HCT116 (cell line): ENCODE measurements at regions not wholly inside any gene's neighbourhood (a gene's known extent, or its start where the extent isn't known, plus 50 kb on each side); places are given as distances from the start of the nearest gene placed in this dataset.

Experiments
- ATAC-seq: fragments of 200-7000 bp; cut with Tn5 transposase; 2 replicates; pipeline ENCODE4 v1.9.1; 2020; ENCODE audit warnings: mild to moderate bottlenecking, moderate library complexity
- BruUV-seq: library from RNA; stranded (reverse); fragments of 400-500 nt; replicated peaks from 2 replicates; lab custom pipeline; 2021; lab: Mats Ljungman, UMichigan
- CTCF ChIA-PET: fragments of 300-600 bp; sonication (Branson Sonifier 250); formaldehyde crosslinking; loops from one replicate; lab custom pipeline; 2021; ENCODE audit warnings: antibody characterized with exemption; lab: Charles Lee
- POLR2A ChIA-PET: fragments of 300-600, 350-600 bp; sonication (Branson Sonifier 250); formaldehyde crosslinking; loops from one replicate; lab custom pipeline; 2021; ENCODE audit warnings: antibody characterized with exemption; lab: Charles Lee
- RAD21 ChIA-PET, 2 experiments: fragments of 300-600 bp; sonication (Branson Sonifier 250); formaldehyde crosslinking; loops; one replicate each; lab custom pipeline; 2023; ENCODE audit warnings: low total read pairs in 2 of 2; ENCODE audit not compliant: uncharacterized antibody in 2 of 2, unreplicated experiment in 2 of 2, low non-redundant PET in 1 of 2; lab: Charles Lee
- DNase-seq: peaks from one replicate; pipeline ENCODE4 v3.0.0-alpha.2; 2010; ENCODE audit warnings: low read depth, low spot score
- H2AFZ ChIP-seq: fragments of 200-600 bp; shearing (Covaris generic), sonication (generic); 2 replicates; pipeline ENCODE4 v1.6.1; 2017; ENCODE audit warnings: low read depth, mixed run types, mixed read lengths, antibody characterized with exemption, low read length; ENCODE audit not compliant: poor library complexity, severe bottlenecking
- H3K27ac ChIP-seq: 2 replicates; pipeline ENCODE4 v1.5.1; 2012; ENCODE audit warnings: low read depth, low read length
- H3K27me3 ChIP-seq: fragments of 200-600 bp; sonication (generic); 2 replicates; pipeline ENCODE4 v1.6.1; 2016; ENCODE audit warnings: mixed run types, low read length, mixed read lengths; ENCODE audit not compliant: insufficient read depth
- H3K36me3 ChIP-seq, 2 experiments: fragments of 200-500 bp in 1 of 2; fragments of 200-600 bp in 1 of 2; sonication (Bioruptor generic) in 1 of 2; sonication (generic) in 1 of 2; 2 replicates each; pipeline versions ENCODE4 v1.5.1 to v1.6.1; 2014 to 2016; ENCODE audit warnings: low read length in 2 of 2, inconsistent platforms in 1 of 2, mixed read lengths in 1 of 2, mixed run types in 1 of 2; ENCODE audit not compliant: insufficient read depth in 2 of 2, control insufficient read depth in 1 of 2
- H3K4me1 ChIP-seq, 2 experiments: fragments of 200-600 bp in 1 of 2; sonication (generic) in 1 of 2; 2 replicates each; pipeline versions ENCODE4 v1.5.1 to v1.6.1; 2012 to 2017; ENCODE audit warnings: low read length in 2 of 2, inconsistent platforms in 1 of 2, mild to moderate bottlenecking in 1 of 2, mixed read lengths in 1 of 2, mixed run types in 1 of 2, moderate library complexity in 1 of 2; ENCODE audit not compliant: insufficient read depth in 2 of 2, control insufficient read depth in 1 of 2
- H3K4me2 ChIP-seq: fragments of 200-600 bp; sonication (generic); 2 replicates; pipeline ENCODE4 v1.6.1; 2017; ENCODE audit warnings: mixed run types, low read length, mixed read lengths
- H3K4me3 ChIP-seq, 2 experiments: fragments of 200-600 bp in 1 of 2; sonication (generic) in 1 of 2; replicated peaks in 1 of 2; 2 replicates each; pipeline ENCODE4 v1.5.1; 2011 to 2016; ENCODE audit warnings: low read length in 2 of 2, control low read depth in 1 of 2, low read depth in 1 of 2, mild to moderate bottlenecking in 1 of 2, mixed read lengths in 1 of 2, mixed run types in 1 of 2
- H3K79me2 ChIP-seq: fragments of 200-600 bp; sonication (generic); 2 replicates; pipeline ENCODE4 v1.6.1; 2017; ENCODE audit warnings: mild to moderate bottlenecking, mixed run types, low read length, moderate library complexity, mixed read lengths; ENCODE audit not compliant: insufficient read depth
- H3K9ac ChIP-seq: fragments of 200-600 bp; sonication (generic); 2 replicates; pipeline ENCODE4 v1.6.1; 2016; ENCODE audit warnings: low read length, mixed read lengths
- H3K9me2 ChIP-seq: fragments of 200-600 bp; sonication (generic), shearing (Covaris generic); 2 replicates; pipeline ENCODE4 v1.6.1; 2017; ENCODE audit warnings: mixed run types, mild to moderate bottlenecking, moderate library complexity; ENCODE audit not compliant: insufficient read depth
- H3K9me3 ChIP-seq, 2 experiments: fragments of 200-500 bp in 1 of 2; fragments of 200-600 bp in 1 of 2; sonication (Bioruptor generic) in 1 of 2; sonication (generic) in 1 of 2; 2 replicates each; pipeline ENCODE4 v1.6.1; 2014 to 2017; ENCODE audit warnings: low read length in 2 of 2, mixed read lengths in 2 of 2, inconsistent platforms in 1 of 2, low read depth in 1 of 2, mild to moderate bottlenecking in 1 of 2, mixed run types in 1 of 2, moderate library complexity in 1 of 2; ENCODE audit not compliant: control insufficient read depth in 1 of 2, insufficient read depth in 1 of 2
- H4K20me1 ChIP-seq: fragments of 200-600 bp; sonication (generic), shearing (Covaris generic); 2 replicates; pipeline ENCODE4 v1.6.1; 2017; ENCODE audit warnings: mixed run types, mild to moderate bottlenecking, moderate library complexity; ENCODE audit not compliant: insufficient read depth
- ATF3 ChIP-seq: IDR thresholded peaks from 2 replicates; pipeline ENCODE4 v1.6.1; 2012
- CBX3 ChIP-seq: IDR thresholded peaks from 2 replicates; pipeline ENCODE4 v1.6.1; 2012; ENCODE audit warnings: low read depth
- CEBPB ChIP-seq: IDR thresholded peaks from 2 replicates; pipeline ENCODE4 v1.6.1; 2012; ENCODE audit warnings: low read depth
- CTCF ChIP-seq, 3 experiments: fragments of 200-600 bp in 1 of 3; sonication (generic) in 1 of 3; IDR thresholded peaks in 2 of 3; conservative IDR thresholded peaks in 1 of 3; 2 replicates each; pipeline ENCODE4 v1.5.1; 2012 to 2017; ENCODE audit warnings: low read depth in 2 of 3, low read length in 2 of 3, antibody characterized with exemption in 1 of 3, borderline replicate concordance in 1 of 3, control low read depth in 1 of 3, mild to moderate bottlenecking in 1 of 3, mixed read lengths in 1 of 3, mixed run types in 1 of 3, moderate library complexity in 1 of 3; ENCODE audit not compliant: insufficient read depth in 1 of 3
- EZH2 ChIP-seq: fragments of 200-600 bp; sonication (generic); IDR thresholded peaks from 2 replicates; pipeline ENCODE4 v1.6.1; 2017; ENCODE audit warnings: antibody characterized with exemption, mixed run types
- EZH2phosphoT487 ChIP-seq: fragments of 200-600 bp; IDR thresholded peaks from 2 replicates; pipeline ENCODE4 v1.6.1; 2018; ENCODE audit warnings: antibody characterized with exemption, borderline replicate concordance
- FOSL1 ChIP-seq: IDR thresholded peaks from 2 replicates; pipeline ENCODE4 v1.6.1; 2012; ENCODE audit warnings: low read depth
- POLR2A ChIP-seq: IDR thresholded peaks from 2 replicates; pipeline ENCODE4 v1.7.0; 2011; ENCODE audit warnings: borderline replicate concordance; ENCODE audit not compliant: insufficient read depth, insufficient read length; ENCODE audit errors: extremely low read depth
- POLR2AphosphoS5 ChIP-seq: IDR thresholded peaks from 2 replicates; pipeline ENCODE4 v1.6.1; 2011; ENCODE audit warnings: mild to moderate bottlenecking, low read depth, low read length, moderate library complexity
- RAD21 ChIP-seq: IDR thresholded peaks from 2 replicates; pipeline ENCODE4 v1.6.1; 2012; ENCODE audit warnings: low read depth, mild to moderate bottlenecking
- SIN3A ChIP-seq: IDR thresholded peaks from 2 replicates; pipeline ENCODE4 v1.6.1; 2012; ENCODE audit warnings: low read depth
- SP1 ChIP-seq: IDR thresholded peaks from 2 replicates; pipeline ENCODE4 v1.6.1; 2012; ENCODE audit warnings: low read depth
- SRF ChIP-seq: IDR thresholded peaks from 2 replicates; pipeline ENCODE4 v1.6.1; 2012; ENCODE audit warnings: low read depth
- TCF7L2 ChIP-seq: IDR thresholded peaks from 2 replicates; pipeline ENCODE4 v1.7.0; 2011; ENCODE audit warnings: borderline replicate concordance, inconsistent platforms; ENCODE audit not compliant: insufficient read depth, insufficient read length; ENCODE audit errors: extremely low read depth
- intact Hi-C: fragments of 100-400 bp; cut with micrococcal nuclease; formaldehyde crosslinking; loops from 2 replicates; pipeline ENCODE4 v1.10.0; 2022
- TF ChIP-seq, protein P1 (sequence below): IDR thresholded peaks from 2 replicates; pipeline ENCODE4 v1.6.1; 2012

GRCh38 chr1:14369526-14370213 lies 228.8 kb upstream of the KAZN start:
- Histone ChIP-seq H3K27me3 (peaks cover 11% of the 10 kb centered on the region; the same call in 1 of the 2 replicates), H3K9ac (no peak overlapping the region), H3K9me2 (no peaks in the 10 kb centered on the region), H3K4me3 (no peak overlapping the region), H3K9me3 (no peaks in the 10 kb centered on the region), H4K20me1 (no peaks in the 10 kb centered on the region), H3K36me3 (no peaks in the 10 kb centered on the region), H3K4me2 (no peak overlapping the region), H2AFZ (no peak overlapping the region), H3K79me2 (no peaks in the 10 kb centered on the region), H3K27ac (no peak overlapping the region), H3K4me1 (no peaks in the 10 kb centered on the region)
- ChIA-PET CTCF (no interaction called here), POLR2A (no interaction called here), RAD21 (no interaction called here)
- TF ChIP-seq RAD21 (no peak), CBX3 (no peak), POLR2A (no peak)
- no TSS peak for BruUV-seq
- intact Hi-C loops, result no loop called here
- no peak for DNase-seq
- no peak for ATAC-seq

DNA sequence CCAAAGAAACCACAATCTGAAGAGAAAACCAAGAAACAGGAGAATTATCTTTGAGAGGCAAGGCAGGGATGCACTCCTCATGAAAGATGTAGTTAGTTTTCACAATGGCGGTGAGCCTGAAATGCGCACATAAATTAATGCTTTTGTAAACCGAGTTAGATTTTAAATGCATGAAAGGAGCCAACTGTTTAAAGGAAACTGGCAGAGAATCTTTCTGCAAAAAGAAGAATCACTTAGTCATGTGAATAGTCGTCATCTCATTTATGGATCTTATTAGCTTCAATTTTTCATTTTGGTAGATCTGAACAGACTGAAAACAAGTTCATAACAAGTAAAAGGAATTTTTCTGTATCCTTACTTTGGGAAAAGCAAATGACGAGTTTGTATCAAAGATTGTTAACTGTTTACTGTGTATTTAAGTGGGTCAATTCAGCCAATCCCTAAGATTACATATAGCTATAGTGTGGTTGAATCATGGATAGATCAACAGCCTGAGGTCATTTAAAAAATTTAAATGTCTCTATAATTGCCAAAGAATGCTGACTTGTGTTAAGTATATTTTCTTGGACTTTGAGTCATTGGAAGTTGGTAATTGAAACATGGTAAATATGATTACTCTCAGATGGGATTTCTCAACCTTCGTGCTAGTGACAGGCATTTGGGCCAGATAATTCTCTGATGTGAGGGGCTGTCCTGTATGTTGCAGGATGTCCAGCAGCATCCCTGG lies 226.6 kb upstream of the KAZN start:
- peaks cover 8% of the 10 kb centered on the region; the same call in 1 of the 2 replicates for H3K27me3 ChIP-seq
- no peak for DNase-seq
- RAD21 ChIA-PET, result no interaction called here
- H4K20me1 ChIP-seq, result no peaks in the 10 kb centered on the region
- no peak overlapping the region for H3K4me2 ChIP-seq
- no peak overlapping the region for H3K27ac ChIP-seq
- intact Hi-C loops, result no loop called here
- no peaks in the 10 kb centered on the region for H3K9me3 ChIP-seq
- H3K4me1 ChIP-seq, result no peaks in the 10 kb centered on the region
- no TSS peak for BruUV-seq
- ATAC-seq, result no peak
- no peak overlapping the region for H2AFZ ChIP-seq
- POLR2A ChIA-PET, result no interaction called here
- no peaks in the 10 kb centered on the region for H3K36me3 ChIP-seq
- H3K9me2 ChIP-seq, result no peaks in the 10 kb centered on the region
- no peak overlapping the region for H3K4me3 ChIP-seq
- no peak overlapping the region for H3K9ac ChIP-seq
- CTCF ChIA-PET, result no interaction called here
- no peaks in the 10 kb centered on the region for H3K79me2 ChIP-seq
- no peak for TF ChIP-seq ATF3
- TF ChIP-seq SIN3A, result no peak
- no peak for TF ChIP-seq CEBPB
- no peak for TF ChIP-seq FOSL1
- no peak for TF ChIP-seq CTCF (IDR thresholded peaks at IDR 0.05 in 2 of 3, conservative IDR thresholded peaks at IDR 0.05 in 1 of 3; ENCODE audit: borderline replicate concordance in 1 of 3, insufficient read depth in 1 of 3, low read depth in 2 of 3, low read length in 2 of 3)
- no peak for TF ChIP-seq SP1
- TF ChIP-seq POLR2AphosphoS5, result no peak
- TF ChIP-seq, protein P1, sequence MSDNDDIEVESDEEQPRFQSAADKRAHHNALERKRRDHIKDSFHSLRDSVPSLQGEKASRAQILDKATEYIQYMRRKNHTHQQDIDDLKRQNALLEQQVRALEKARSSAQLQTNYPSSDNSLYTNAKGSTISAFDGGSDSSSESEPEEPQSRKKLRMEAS, result no peak
- no peak for TF ChIP-seq RAD21
- TF ChIP-seq CBX3, result no peak
- TF ChIP-seq EZH2, result no peak
- no peak for TF ChIP-seq TCF7L2
- no peak for TF ChIP-seq SRF
- TF ChIP-seq EZH2phosphoT487, result no peak
